MM.1S (cell line): ENCODE measurements at regions not wholly inside any gene's neighbourhood (a gene's known extent, or its start where the extent isn't known, plus 50 kb on each side); places are given as distances from the start of the nearest gene placed in this dataset.

Source experiments
- EZH2 ChIP-seq: fragments of 300-600 bp; sonication (generic); optimal IDR thresholded peaks from 2 replicates; pipeline ENCODE3; 2017; ENCODE audit warnings: low read depth, mild to moderate bottlenecking, antibody characterized with exemption, low read length, mixed read lengths
- TF ChIP-seq, protein P1 (sequence below): fragments of 300-600 bp; sonication (generic); IDR thresholded peaks from 2 replicates; pipeline ENCODE4 v1.5.1; 2016; ENCODE audit warnings: antibody characterized with exemption, low read length, mixed read lengths

DNA sequence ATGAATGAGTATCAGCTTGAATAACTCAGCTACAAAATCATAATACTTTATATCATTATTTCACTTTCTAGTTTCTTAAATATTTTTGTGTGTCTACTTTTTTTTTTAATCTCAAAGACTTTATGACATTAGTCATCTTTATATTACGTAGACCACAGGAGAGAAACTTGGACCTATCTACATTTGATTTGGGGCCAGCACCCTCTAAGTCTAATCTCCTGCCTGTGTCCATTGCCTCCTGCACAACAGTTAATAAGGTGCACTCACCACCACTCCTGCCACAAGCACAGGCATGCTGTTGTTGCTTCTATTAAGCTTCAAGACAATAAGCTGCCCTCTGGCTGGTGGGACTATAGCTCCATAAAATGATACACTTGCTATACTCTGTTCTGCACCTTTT is 70.4 kb downstream of the DIRAS3 start:
- TF ChIP-seq, protein P1, sequence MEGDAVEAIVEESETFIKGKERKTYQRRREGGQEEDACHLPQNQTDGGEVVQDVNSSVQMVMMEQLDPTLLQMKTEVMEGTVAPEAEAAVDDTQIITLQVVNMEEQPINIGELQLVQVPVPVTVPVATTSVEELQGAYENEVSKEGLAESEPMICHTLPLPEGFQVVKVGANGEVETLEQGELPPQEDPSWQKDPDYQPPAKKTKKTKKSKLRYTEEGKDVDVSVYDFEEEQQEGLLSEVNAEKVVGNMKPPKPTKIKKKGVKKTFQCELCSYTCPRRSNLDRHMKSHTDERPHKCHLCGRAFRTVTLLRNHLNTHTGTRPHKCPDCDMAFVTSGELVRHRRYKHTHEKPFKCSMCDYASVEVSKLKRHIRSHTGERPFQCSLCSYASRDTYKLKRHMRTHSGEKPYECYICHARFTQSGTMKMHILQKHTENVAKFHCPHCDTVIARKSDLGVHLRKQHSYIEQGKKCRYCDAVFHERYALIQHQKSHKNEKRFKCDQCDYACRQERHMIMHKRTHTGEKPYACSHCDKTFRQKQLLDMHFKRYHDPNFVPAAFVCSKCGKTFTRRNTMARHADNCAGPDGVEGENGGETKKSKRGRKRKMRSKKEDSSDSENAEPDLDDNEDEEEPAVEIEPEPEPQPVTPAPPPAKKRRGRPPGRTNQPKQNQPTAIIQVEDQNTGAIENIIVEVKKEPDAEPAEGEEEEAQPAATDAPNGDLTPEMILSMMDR, result no peak
- TF ChIP-seq EZH2, result no peak
